NCI-H510A treated with DMSO at 0.1 percent for 48 hours (cell line): ENCODE measurements at regions not wholly inside any gene's neighbourhood (a gene's known extent, or its start where the extent isn't known, plus 50 kb on each side); places are given as distances from the start of the nearest gene placed in this dataset.
"Not testable (repeated sequence)": the region's sequence is repeated elsewhere in the genome, so short reads cannot be mapped to it uniquely, and the experiment has no call there.

Experiments
- DNase-seq: peaks from one replicate; lab custom pipeline; 2025; lab: John Stamatoyannopoulos, UW

GRCh38 chr10:121135512-121135911, 284.4 kb downstream of the WDR11 start:
- DNase-seq, result no peak

- no peak for DNase-seq
Measured at GRCh38 chr10:121137533-121137932, 286.4 kb downstream of the WDR11 start.

- DNase-seq, result no peak
Measured at GRCh38 chr10:121138112-121138860, 287.1 kb downstream of the WDR11 start.

GRCh38 chr10:121138918-121139317, 287.8 kb downstream of the WDR11 start:
- no peak for DNase-seq

GRCh38 chr10:121145802-121146395, 294.7 kb downstream of the WDR11 start:
- not testable (repeated sequence) for DNase-seq

- DNase-seq, result no peak
Measured at GRCh38 chr10:121148921-121149320, 297.8 kb downstream of the WDR11 start.

- DNase-seq, result no peak
Measured at GRCh38 chr10:121152033-121152432, 300.9 kb downstream of the WDR11 start.

GRCh38 chr10:121152935-121153334, 301.8 kb downstream of the WDR11 start:
- DNase-seq, result no peak

GRCh38 chr10:121154310-121154709, 303.1 kb downstream of the WDR11 start:
- DNase-seq, result no peak

GRCh38 chr10:121154846-121155245, 303.7 kb downstream of the WDR11 start:
- peak; percentile 43 for DNase-seq

- DNase-seq, result peak; percentile 6
Measured at GRCh38 chr10:121155742-121156474, 304.7 kb downstream of the WDR11 start.

GRCh38 chr10:121157998-121158397, 306.8 kb downstream of the WDR11 start:
- DNase-seq, result no peak

GRCh38 chr10:121158988-121159579, 307.9 kb downstream of the WDR11 start:
- peak; percentile 40 for DNase-seq

- no peak for DNase-seq
Measured at GRCh38 chr10:121159670-121160069, 308.5 kb downstream of the WDR11 start.

GRCh38 chr10:121165276-121165675, 314.1 kb downstream of the WDR11 start:
- DNase-seq, result no peak

GRCh38 chr10:121167534-121168243, 316.5 kb downstream of the WDR11 start:
- peak; percentile 72 for DNase-seq

- no peak for DNase-seq
Measured at GRCh38 chr10:121168545-121169216, 317.5 kb downstream of the WDR11 start.

- DNase-seq, result no peak
Measured at GRCh38 chr10:121169406-121169805, 318.2 kb downstream of the WDR11 start.

GRCh38 chr10:121171825-121172787, 320.9 kb downstream of the WDR11 start:
- no peak for DNase-seq

GRCh38 chr10:121179006-121179405, 327.8 kb downstream of the WDR11 start:
- no peak for DNase-seq
